Astrocyte (in vitro differentiated cells and primary cell): ENCODE measurements at regions not wholly inside any gene's neighbourhood (a gene's known extent, or its start where the extent isn't known, plus 50 kb on each side); places are given as distances from the start of the nearest gene placed in this dataset.

Source experiments
- CTCF ChIP-seq: IDR thresholded peaks from 2 replicates; pipeline ENCODE4 v1.5.1; 2011; ENCODE audit warnings: low read depth, mild to moderate bottlenecking, inconsistent platforms, low read length, moderate library complexity; ENCODE audit not compliant: insufficient read depth
- EZH2 ChIP-seq: IDR thresholded peaks from 2 replicates; pipeline ENCODE4 v1.6.1; 2012; ENCODE audit warnings: mild to moderate bottlenecking, low read length, inconsistent platforms; ENCODE audit not compliant: insufficient read depth

GRCh38 chr7:130988443-130988842 lies 254.4 kb upstream of the KLF14 start:
- TF ChIP-seq CTCF (no peak), EZH2 (no peak)
